ENCODE measurements at regions not wholly inside any gene's neighbourhood (a gene's known extent, or its start where the extent isn't known, plus 50 kb on each side); places are given as distances from the start of the nearest gene placed in this dataset.

DNA sequence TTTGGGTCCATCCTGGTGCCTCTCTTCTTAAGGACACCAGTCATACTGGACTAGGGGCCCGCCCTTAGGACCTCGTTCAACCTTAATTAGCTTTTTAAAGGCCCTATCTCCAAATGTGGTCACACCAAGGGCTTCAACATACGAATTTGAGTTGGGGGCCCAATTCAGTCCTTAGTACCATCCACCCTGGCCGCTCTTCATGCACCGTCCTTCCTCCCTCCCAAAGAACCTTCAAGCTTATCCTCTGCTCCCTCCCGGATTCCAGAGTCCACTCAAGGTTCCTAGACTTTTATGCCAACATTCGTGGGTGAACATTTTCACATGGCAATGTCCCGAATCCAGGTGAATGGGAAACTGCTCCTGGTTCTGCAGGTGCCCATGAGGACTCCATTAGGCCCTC, 201.3 kb upstream of the IGF1R start:
- Histone ChIP-seq H3K9me3 (ENCODE audit: control insufficient read depth, insufficient read depth, low read length) (no peaks in the 10 kb centered on the region), H3K36me3 (ENCODE audit: control insufficient read depth, insufficient read depth, low read length) (no peaks in the 10 kb centered on the region; the same call in 1 of the 2 replicates), H3K4me1 (ENCODE audit: control insufficient read depth, insufficient read depth, low read length) (no peaks in the 10 kb centered on the region), H3K27ac (ENCODE audit: low read length) (no peak overlapping the region), H3K4me3 (ENCODE audit: low read length) (no peak overlapping the region), H3K27me3 (ENCODE audit: control insufficient read depth, insufficient read depth, low read length) (0 out of 2 replicates have a peak, but pooled peaks cover 1% of the 10 kb centered on the region)
- DNase-seq (ENCODE audit: low read depth, low spot score): no peak
- no CpG with 5 or more reads among the region's 8 CpGs for WGBS (ENCODE audit: insufficient coverage, insufficient read length)

DNA sequence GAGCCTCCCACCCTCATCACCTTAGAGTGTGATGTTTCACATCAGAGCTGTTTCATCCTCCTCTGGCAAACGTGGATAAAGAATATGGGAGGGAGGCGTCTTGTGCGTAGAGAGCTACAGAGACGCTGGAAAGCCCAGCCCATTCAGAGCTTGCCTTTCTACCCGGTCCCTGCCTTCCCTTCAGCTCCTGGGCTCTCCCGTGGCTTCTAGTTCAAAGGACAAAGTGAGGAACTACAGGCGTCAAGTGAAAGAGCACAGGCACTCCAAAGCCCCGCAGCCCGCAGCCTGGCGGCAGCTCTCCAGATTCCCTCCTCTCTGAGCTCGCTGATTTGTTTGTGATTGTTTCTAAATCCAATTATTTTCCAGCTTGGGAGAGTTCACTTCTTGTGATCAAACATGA, 197.1 kb upstream of the IGF1R start:
- no CpG with 5 or more reads among the region's 11 CpGs for WGBS (ENCODE audit: insufficient coverage, insufficient read length)
- Histone ChIP-seq H3K4me1 (ENCODE audit: control insufficient read depth, insufficient read depth, low read length) (no peaks in the 10 kb centered on the region), H3K4me3 (ENCODE audit: low read length) (no peak overlapping the region), H3K27me3 (ENCODE audit: control insufficient read depth, insufficient read depth, low read length) (no peaks in the 10 kb centered on the region), H3K36me3 (ENCODE audit: control insufficient read depth, insufficient read depth, low read length) (no peaks in the 10 kb centered on the region; the same call in 1 of the 2 replicates), H3K9me3 (ENCODE audit: control insufficient read depth, insufficient read depth, low read length) (no peaks in the 10 kb centered on the region), H3K27ac (ENCODE audit: low read length) (no peak overlapping the region)
- DNase-seq (ENCODE audit: low read depth, low spot score): no peak

DNA sequence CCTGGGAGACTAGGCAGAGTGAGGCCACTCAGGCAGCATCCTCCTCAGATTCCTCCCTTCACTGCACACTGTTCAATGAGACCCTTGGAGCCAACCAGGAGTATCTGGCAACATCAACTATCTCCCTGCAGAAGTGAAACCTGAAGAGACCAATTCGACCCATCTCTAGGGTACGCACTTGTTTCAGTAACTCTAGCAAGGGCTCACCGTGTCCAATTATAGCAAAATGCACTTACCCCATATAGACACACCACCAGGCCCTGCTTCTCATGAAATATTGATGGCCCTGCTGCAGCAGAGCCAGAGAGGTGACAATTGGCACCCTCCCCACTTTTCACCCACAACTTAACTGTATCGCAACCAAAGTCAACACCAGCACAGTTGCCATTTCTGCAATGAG, 196.1 kb upstream of the IGF1R start:
- no peaks in the 10 kb centered on the region for H3K9me3 ChIP-seq (ENCODE audit: control insufficient read depth, insufficient read depth, low read length)
- no CpG with 5 or more reads among the region's 4 CpGs for WGBS (ENCODE audit: insufficient coverage, insufficient read length)
- H3K4me3 ChIP-seq (ENCODE audit: low read length): no peak overlapping the region
- H3K27ac ChIP-seq (ENCODE audit: low read length): no peak overlapping the region
- H3K36me3 ChIP-seq (ENCODE audit: control insufficient read depth, insufficient read depth, low read length): no peaks in the 10 kb centered on the region; the same call in 1 of the 2 replicates
- H3K27me3 ChIP-seq (ENCODE audit: control insufficient read depth, insufficient read depth, low read length): no peaks in the 10 kb centered on the region
- DNase-seq (ENCODE audit: low read depth, low spot score): no peak
- H3K4me1 ChIP-seq (ENCODE audit: control insufficient read depth, insufficient read depth, low read length): no peaks in the 10 kb centered on the region

DNA sequence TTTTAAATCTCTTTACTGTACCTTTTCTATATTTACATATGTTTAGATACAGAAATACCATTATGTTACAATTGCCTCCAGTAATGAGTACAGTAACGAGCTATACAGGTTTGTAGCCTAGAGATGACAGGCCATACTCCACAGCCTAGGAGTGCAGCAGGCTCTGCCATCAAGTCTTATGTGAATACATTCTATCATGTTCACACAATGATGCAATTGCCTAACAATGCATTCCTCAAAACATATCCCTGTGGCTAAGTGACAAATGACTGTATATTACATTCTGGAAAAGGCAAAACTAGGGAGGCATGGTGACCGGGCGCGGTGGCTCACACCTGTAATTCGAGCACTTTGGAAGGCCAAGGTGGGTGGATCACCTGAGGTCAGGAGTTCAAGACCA, 192.4 kb upstream of the IGF1R start:
- Histone ChIP-seq H3K36me3 (ENCODE audit: control insufficient read depth, insufficient read depth, low read length) (no peaks in the 10 kb centered on the region; the same call in 1 of the 2 replicates), H3K4me1 (ENCODE audit: control insufficient read depth, insufficient read depth, low read length) (no peaks in the 10 kb centered on the region), H3K4me3 (ENCODE audit: low read length) (no peak overlapping the region), H3K9me3 (ENCODE audit: control insufficient read depth, insufficient read depth, low read length) (no peaks in the 10 kb centered on the region), H3K27ac (ENCODE audit: low read length) (no peak overlapping the region), H3K27me3 (ENCODE audit: control insufficient read depth, insufficient read depth, low read length) (no peaks in the 10 kb centered on the region)
- no peak for DNase-seq (ENCODE audit: low read depth, low spot score)
- no CpG with 5 or more reads among the region's 5 CpGs for WGBS (ENCODE audit: insufficient coverage, insufficient read length)

DNA sequence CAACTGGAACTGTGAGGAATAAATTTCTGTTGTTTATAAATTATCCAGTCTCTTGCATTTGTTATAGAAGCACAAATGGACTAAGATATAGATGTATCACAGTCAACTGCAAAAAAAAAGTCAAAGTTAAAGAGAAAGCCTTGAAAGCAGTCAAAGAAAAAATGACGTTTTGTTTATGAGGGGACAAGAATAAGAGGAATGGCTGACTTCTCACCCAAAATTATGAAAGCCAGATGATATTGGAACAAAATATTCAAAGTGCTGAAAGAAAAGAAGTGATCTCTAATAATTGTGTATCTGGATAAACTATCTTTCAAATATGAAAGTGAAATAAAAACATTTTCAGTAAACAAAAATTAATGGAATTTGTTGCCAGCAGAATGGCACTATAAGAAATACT, 171.8 kb upstream of the IGF1R start:
- DNase-seq (ENCODE audit: low read depth, low spot score): no peak
- no peak overlapping the region for H3K27ac ChIP-seq (ENCODE audit: low read length)
- no peaks in the 10 kb centered on the region for H3K9me3 ChIP-seq (ENCODE audit: control insufficient read depth, insufficient read depth, low read length)
- no peaks in the 10 kb centered on the region for H3K4me1 ChIP-seq (ENCODE audit: control insufficient read depth, insufficient read depth, low read length)
- no CpG with 5 or more reads among the region's 1 CpG for WGBS (ENCODE audit: insufficient coverage, insufficient read length)
- no peaks in the 10 kb centered on the region for H3K36me3 ChIP-seq (ENCODE audit: control insufficient read depth, insufficient read depth, low read length)
- no peak overlapping the region for H3K4me3 ChIP-seq (ENCODE audit: low read length)
- no peaks in the 10 kb centered on the region for H3K27me3 ChIP-seq (ENCODE audit: control insufficient read depth, insufficient read depth, low read length)

DNA sequence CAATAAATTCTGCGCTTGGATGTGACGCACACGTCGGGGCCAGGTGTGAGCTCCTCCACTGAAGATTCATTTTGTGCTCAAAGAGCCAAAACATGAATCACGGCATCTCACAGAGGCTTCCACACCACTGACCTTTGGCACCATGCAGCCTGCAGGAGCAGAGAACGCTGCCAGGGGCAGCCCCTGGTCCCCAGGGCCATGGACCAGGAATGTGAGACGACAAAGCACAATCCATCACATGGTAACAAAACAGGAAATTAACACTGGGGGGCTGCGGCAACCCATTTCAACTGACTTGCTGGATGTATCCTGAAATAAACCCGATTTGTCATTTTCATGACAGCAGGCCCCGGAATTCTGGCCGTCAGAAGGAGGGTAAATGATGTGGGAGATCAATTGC, 167.5 kb upstream of the IGF1R start:
- Histone ChIP-seq H3K27ac (ENCODE audit: low read length) (no peak overlapping the region), H3K4me1 (ENCODE audit: control insufficient read depth, insufficient read depth, low read length) (no peaks in the 10 kb centered on the region), H3K4me3 (ENCODE audit: low read length) (no peak overlapping the region), H3K36me3 (ENCODE audit: control insufficient read depth, insufficient read depth, low read length) (no peaks in the 10 kb centered on the region), H3K27me3 (ENCODE audit: control insufficient read depth, insufficient read depth, low read length) (no peaks in the 10 kb centered on the region), H3K9me3 (ENCODE audit: control insufficient read depth, insufficient read depth, low read length) (no peaks in the 10 kb centered on the region)
- no CpG with 5 or more reads among the region's 11 CpGs for WGBS (ENCODE audit: insufficient coverage, insufficient read length)
- DNase-seq (ENCODE audit: low read depth, low spot score): no peak

DNA sequence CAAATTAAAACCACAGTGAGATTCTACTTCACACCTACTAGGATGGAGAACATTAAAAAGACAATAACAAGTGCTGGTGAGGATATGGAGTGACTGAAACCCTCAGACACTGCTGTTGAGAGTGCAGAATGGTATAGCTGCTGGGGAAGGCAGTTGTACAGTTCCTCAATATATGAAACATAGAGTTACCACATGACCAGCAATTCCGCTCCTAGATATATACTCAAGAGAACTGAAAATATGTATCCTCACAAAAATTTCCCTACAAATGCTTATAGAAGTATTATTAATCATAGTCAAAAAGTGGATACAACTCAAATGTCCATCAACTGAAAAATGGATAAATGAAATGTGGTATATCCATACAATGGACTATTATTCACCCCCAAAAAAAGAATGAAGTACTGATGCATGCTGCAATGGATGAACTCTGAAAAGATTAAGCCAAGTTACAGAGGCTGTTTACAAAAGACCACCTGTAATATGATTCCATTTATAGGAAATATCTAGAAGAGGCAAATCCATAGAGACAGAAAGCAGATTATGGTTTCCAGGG, 164.7 kb upstream of the IGF1R start:
- Histone ChIP-seq H3K36me3 (ENCODE audit: control insufficient read depth, insufficient read depth, low read length) (no peaks in the 10 kb centered on the region), H3K27ac (ENCODE audit: low read length) (no peak overlapping the region), H3K4me3 (ENCODE audit: low read length) (no peak overlapping the region), H3K9me3 (ENCODE audit: control insufficient read depth, insufficient read depth, low read length) (no peaks in the 10 kb centered on the region), H3K27me3 (ENCODE audit: control insufficient read depth, insufficient read depth, low read length) (no peaks in the 10 kb centered on the region), H3K4me1 (ENCODE audit: control insufficient read depth, insufficient read depth, low read length) (no peaks in the 10 kb centered on the region)
- DNase-seq (ENCODE audit: low read depth, low spot score): no peak
- no CpG with 5 or more reads among the region's 1 CpG for WGBS (ENCODE audit: insufficient coverage, insufficient read length)

DNA sequence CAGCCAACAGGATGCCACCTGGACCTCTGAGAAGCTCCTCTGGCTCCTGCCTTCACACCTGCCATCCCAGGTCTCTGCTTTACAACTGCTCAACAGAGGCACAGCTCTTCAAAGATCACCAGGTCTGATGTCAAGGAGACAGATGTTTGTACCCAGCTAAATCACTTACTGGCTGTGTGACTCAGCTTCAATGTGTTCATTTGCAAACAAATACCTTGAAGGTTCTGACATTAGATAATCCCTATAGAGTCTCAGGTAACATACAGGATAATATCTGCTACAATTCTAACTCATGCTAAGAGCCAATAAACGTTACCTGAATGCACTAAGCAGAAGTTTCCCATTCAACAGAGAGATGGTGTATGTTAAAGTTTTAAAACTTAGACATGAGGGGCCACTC, 163.4 kb upstream of the IGF1R start:
- no CpG with 5 or more reads among the region's 1 CpG for WGBS (ENCODE audit: insufficient coverage, insufficient read length)
- no peaks in the 10 kb centered on the region for H3K9me3 ChIP-seq (ENCODE audit: control insufficient read depth, insufficient read depth, low read length)
- no peak overlapping the region for H3K27ac ChIP-seq (ENCODE audit: low read length)
- H3K36me3 ChIP-seq (ENCODE audit: control insufficient read depth, insufficient read depth, low read length): no peaks in the 10 kb centered on the region
- no peaks in the 10 kb centered on the region for H3K27me3 ChIP-seq (ENCODE audit: control insufficient read depth, insufficient read depth, low read length)
- no peak overlapping the region for H3K4me3 ChIP-seq (ENCODE audit: low read length)
- H3K4me1 ChIP-seq (ENCODE audit: control insufficient read depth, insufficient read depth, low read length): no peaks in the 10 kb centered on the region
- no peak for DNase-seq (ENCODE audit: low read depth, low spot score)

DNA sequence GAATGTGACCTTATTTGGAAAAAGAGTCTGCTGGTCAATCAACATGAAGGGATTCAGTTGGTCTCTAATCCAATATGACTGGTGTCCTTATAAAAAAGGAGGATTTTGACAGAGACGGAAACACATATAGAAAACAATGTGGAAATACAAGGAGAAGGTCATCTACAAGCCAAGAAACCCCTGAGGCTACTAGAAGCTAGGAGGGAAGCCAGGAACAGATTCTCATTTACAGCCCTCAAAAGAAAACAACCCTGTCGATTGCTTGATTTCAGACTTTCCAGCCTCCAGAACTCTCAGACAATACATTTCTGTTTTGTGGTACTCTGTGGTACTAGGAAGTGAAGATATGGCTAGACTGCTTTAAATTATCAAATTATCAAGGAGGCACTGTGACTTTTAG, 162.9 kb upstream of the IGF1R start:
- Histone ChIP-seq H3K4me1 (ENCODE audit: control insufficient read depth, insufficient read depth, low read length) (no peaks in the 10 kb centered on the region), H3K27me3 (ENCODE audit: control insufficient read depth, insufficient read depth, low read length) (no peaks in the 10 kb centered on the region), H3K4me3 (ENCODE audit: low read length) (no peak overlapping the region), H3K36me3 (ENCODE audit: control insufficient read depth, insufficient read depth, low read length) (no peaks in the 10 kb centered on the region), H3K9me3 (ENCODE audit: control insufficient read depth, insufficient read depth, low read length) (no peaks in the 10 kb centered on the region), H3K27ac (ENCODE audit: low read length) (no peak overlapping the region)
- no peak for DNase-seq (ENCODE audit: low read depth, low spot score)
- no CpG with 5 or more reads among the region's 2 CpGs for WGBS (ENCODE audit: insufficient coverage, insufficient read length)

DNA sequence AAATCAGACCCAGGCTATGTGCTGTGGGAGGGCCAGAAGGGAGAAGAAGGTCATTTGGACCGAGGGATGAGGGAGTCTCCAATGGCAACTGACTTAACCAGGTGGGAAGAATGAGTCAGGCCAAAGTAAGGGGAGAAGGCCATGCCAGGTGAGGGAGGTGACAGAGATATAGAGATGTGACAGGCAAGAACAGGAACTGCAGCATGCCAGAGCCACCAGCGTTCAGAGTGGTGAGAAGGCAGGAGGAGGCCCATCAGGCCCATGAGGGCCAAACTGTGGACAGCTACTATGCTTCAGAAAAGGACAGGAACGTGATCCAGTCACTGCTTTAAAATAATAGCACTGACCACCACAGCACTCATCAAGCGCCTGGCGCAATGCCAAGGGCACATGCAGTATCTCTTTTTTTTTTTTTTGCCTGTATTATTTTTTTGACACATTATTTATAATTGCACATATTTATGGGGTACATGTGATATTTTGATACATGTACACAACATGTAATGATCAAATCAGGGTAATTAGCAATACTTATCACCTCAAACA, 154.3 kb upstream of the IGF1R start:
- H3K4me3 ChIP-seq (ENCODE audit: low read length): no peak overlapping the region
- WGBS (ENCODE audit: insufficient coverage, insufficient read length): no CpG with 5 or more reads among the region's 5 CpGs
- no peaks in the 10 kb centered on the region for H3K4me1 ChIP-seq (ENCODE audit: control insufficient read depth, insufficient read depth, low read length)
- peaks cover 2% of the 10 kb centered on the region for H3K9me3 ChIP-seq (ENCODE audit: control insufficient read depth, insufficient read depth, low read length)
- H3K27me3 ChIP-seq (ENCODE audit: control insufficient read depth, insufficient read depth, low read length): no peaks in the 10 kb centered on the region
- H3K36me3 ChIP-seq (ENCODE audit: control insufficient read depth, insufficient read depth, low read length): no peaks in the 10 kb centered on the region
- H3K27ac ChIP-seq (ENCODE audit: low read length): no peak overlapping the region
- DNase-seq (ENCODE audit: low read depth, low spot score): no peak

DNA sequence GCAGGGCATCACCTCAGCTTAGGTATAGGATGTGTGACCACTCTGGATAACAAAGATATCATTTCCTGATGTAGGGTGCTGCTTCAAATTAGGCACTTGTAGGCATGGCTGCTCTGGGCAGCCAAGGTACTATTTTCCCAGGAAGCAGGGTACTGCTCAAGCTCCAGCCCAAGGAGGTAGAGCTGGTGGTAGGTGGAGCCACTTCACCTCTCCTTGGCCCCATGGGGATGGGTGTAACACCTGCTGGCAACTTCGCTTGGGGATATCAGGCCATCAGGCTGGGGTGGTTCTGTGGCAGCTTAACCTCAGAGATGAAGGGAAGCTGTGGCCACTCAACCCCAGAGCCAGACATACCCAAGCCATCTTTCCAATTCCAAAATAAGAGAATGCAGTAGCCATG, 147.1 kb upstream of the IGF1R start:
- Histone ChIP-seq H3K36me3 (ENCODE audit: control insufficient read depth, insufficient read depth, low read length) (no peaks in the 10 kb centered on the region), H3K4me1 (ENCODE audit: control insufficient read depth, insufficient read depth, low read length) (no peaks in the 10 kb centered on the region), H3K4me3 (ENCODE audit: low read length) (no peak overlapping the region), H3K9me3 (ENCODE audit: control insufficient read depth, insufficient read depth, low read length) (no peaks in the 10 kb centered on the region), H3K27me3 (ENCODE audit: control insufficient read depth, insufficient read depth, low read length) (no peaks in the 10 kb centered on the region), H3K27ac (ENCODE audit: low read length) (no peak overlapping the region)
- WGBS (ENCODE audit: insufficient coverage, insufficient read length): no CpG with 5 or more reads among the region's 1 CpG
- DNase-seq (ENCODE audit: low read depth, low spot score): no peak
